ENCODE measurements at regions not wholly inside any gene's neighbourhood (a gene's known extent, or its start where the extent isn't known, plus 50 kb on each side); places are given as distances from the start of the nearest gene placed in this dataset.

DNA sequence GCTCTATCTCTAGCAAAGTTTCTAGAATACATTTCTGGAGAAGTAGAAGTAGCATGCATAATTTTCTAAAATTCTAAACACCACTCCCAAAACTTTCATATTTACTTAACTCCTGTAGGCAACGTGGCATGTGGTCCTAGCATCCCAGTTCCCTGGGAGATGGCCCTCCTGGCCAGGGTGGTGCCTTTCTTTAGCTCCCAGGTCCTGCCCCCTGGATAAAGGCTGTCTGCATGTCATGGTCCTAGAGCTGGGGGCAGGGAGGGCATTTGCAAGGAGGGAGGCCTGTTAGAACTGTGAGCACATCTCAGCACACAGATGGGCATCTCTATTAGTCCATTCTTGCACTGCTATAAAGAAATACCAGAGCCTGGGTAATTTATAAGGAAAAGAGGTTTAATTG, 485.6 kb upstream of the SULF2 start:
- Histone ChIP-seq H4K20me1 (ENCODE audit: insufficient read depth, low read length, poor library complexity, severe bottlenecking) (no peaks in the 10 kb centered on the region), H3K4me1 (ENCODE audit: insufficient read depth, low read length, poor library complexity, severe bottlenecking) (no peaks in the 10 kb centered on the region), H3K9me2 (replicated peaks; ENCODE audit: low read depth, low read length) (no peaks in the 10 kb centered on the region), H3F3A (ENCODE audit: low read depth) (no peaks in the 10 kb centered on the region), H3K4me3 (ENCODE audit: low read length, poor library complexity, severe bottlenecking) (no peak overlapping the region), H3K27me3 (ENCODE audit: insufficient read depth, low read length, poor library complexity, severe bottlenecking) (no peaks in the 10 kb centered on the region), H3K9me3 (ENCODE audit: insufficient read depth, low read depth, low read length) (no peaks in the 10 kb centered on the region), H3K79me2 (ENCODE audit: insufficient read depth, low read length) (no peaks in the 10 kb centered on the region), H3K36me3 (ENCODE audit: insufficient read depth, low read length) (no peaks in the 10 kb centered on the region), H3K4me2 (ENCODE audit: low read depth, low read length, poor library complexity, severe bottlenecking) (no peak overlapping the region), H3K9ac (ENCODE audit: low read depth, low read length, poor library complexity, severe bottlenecking) (no peak overlapping the region), H2AFZ (ENCODE audit: low read length) (no peak overlapping the region)
- TF ChIP-seq, protein P1, sequence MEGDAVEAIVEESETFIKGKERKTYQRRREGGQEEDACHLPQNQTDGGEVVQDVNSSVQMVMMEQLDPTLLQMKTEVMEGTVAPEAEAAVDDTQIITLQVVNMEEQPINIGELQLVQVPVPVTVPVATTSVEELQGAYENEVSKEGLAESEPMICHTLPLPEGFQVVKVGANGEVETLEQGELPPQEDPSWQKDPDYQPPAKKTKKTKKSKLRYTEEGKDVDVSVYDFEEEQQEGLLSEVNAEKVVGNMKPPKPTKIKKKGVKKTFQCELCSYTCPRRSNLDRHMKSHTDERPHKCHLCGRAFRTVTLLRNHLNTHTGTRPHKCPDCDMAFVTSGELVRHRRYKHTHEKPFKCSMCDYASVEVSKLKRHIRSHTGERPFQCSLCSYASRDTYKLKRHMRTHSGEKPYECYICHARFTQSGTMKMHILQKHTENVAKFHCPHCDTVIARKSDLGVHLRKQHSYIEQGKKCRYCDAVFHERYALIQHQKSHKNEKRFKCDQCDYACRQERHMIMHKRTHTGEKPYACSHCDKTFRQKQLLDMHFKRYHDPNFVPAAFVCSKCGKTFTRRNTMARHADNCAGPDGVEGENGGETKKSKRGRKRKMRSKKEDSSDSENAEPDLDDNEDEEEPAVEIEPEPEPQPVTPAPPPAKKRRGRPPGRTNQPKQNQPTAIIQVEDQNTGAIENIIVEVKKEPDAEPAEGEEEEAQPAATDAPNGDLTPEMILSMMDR (conservative IDR thresholded peaks at IDR 0.05; ENCODE audit: low read length): no peak
- no peak for TF ChIP-seq EZH2phosphoT487 (IDR thresholded peaks at IDR 0.05; ENCODE audit: borderline replicate concordance)

DNA sequence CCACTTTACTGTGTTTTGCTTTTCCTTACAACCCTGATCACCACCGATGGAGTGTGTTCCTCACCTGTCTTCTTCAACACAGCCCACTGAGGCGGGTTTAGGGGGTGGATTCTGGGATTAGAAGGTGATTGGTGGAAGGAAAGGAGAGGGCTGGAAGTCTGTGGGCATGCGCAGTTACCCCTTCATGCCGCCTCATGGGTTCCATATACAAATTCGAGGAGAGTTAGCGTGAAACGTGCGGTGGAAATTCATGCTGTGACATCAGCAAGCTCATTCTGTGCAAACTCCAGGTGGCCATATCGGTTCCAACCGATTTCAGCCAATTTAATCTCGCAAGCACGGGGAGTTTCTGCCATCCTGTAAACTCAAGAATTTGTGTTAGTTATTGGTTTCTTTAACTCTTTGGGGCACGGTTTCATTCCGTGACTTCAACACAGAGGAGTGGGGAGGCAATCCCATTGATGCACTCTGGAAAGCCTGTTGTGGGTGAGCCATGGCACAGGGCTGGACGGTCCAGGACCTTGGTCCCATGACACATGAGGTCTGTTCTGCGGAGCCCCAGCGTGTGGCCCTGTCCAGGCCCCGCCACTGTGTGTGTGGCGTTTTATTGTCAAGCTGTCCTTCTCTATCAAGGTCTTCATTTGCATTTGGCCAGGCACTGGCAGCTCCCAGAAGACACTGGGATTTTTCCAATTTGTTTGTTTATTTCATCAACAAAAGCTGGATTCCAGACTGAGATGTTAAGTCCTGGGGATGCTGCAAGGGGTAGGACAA, 482.8 kb upstream of the SULF2 start:
- Histone ChIP-seq H3K4me1 (ENCODE audit: insufficient read depth, low read length, poor library complexity, severe bottlenecking) (no peaks in the 10 kb centered on the region), H3K9me2 (replicated peaks; ENCODE audit: low read depth, low read length) (no peaks in the 10 kb centered on the region), H3K9ac (ENCODE audit: low read depth, low read length, poor library complexity, severe bottlenecking) (no peak overlapping the region), H3K9me3 (ENCODE audit: insufficient read depth, low read depth, low read length) (no peaks in the 10 kb centered on the region; the same call in 1 of the 2 replicates), H3K4me2 (ENCODE audit: low read depth, low read length, poor library complexity, severe bottlenecking) (no peak overlapping the region), H3K79me2 (ENCODE audit: insufficient read depth, low read length) (no peaks in the 10 kb centered on the region), H3K27me3 (ENCODE audit: insufficient read depth, low read length, poor library complexity, severe bottlenecking) (no peaks in the 10 kb centered on the region), H4K20me1 (ENCODE audit: insufficient read depth, low read length, poor library complexity, severe bottlenecking) (no peaks in the 10 kb centered on the region), H3K36me3 (ENCODE audit: insufficient read depth, low read length) (no peaks in the 10 kb centered on the region), H3K4me3 (ENCODE audit: low read length, poor library complexity, severe bottlenecking) (no peak overlapping the region), H3F3A (ENCODE audit: low read depth) (no peaks in the 10 kb centered on the region), H2AFZ (ENCODE audit: low read length) (no peak overlapping the region)
- no peak for TF ChIP-seq EZH2phosphoT487 (IDR thresholded peaks at IDR 0.05; ENCODE audit: borderline replicate concordance)

DNA sequence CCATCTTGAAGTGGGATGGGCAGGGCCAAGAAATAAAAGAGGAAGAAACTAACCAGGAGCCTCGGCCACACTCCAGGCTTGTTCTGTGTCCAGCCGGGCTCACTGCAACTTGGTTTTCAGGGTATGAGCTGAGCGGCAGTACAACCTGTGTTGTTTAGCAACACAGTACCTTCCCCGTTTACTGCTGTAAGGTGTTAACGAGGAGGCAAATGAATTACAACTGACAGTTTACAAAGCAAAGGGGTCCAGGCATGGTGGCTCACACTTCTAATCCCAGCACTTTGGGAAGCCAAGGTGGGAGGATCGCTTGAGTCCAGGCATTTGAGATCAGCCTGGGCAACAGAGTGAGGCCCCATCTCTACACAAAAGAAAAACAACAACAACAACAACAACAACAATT, 481.3 kb upstream of the SULF2 start:
- Histone ChIP-seq H4K20me1 (ENCODE audit: insufficient read depth, low read length, poor library complexity, severe bottlenecking) (no peaks in the 10 kb centered on the region), H3F3A (ENCODE audit: low read depth) (no peaks in the 10 kb centered on the region), H3K9ac (ENCODE audit: low read depth, low read length, poor library complexity, severe bottlenecking) (no peak overlapping the region), H3K36me3 (ENCODE audit: insufficient read depth, low read length) (no peaks in the 10 kb centered on the region), H2AFZ (ENCODE audit: low read length) (no peak overlapping the region), H3K9me3 (ENCODE audit: insufficient read depth, low read depth, low read length) (no peaks in the 10 kb centered on the region; the same call in 1 of the 2 replicates), H3K4me3 (ENCODE audit: low read length, poor library complexity, severe bottlenecking) (no peak overlapping the region), H3K79me2 (ENCODE audit: insufficient read depth, low read length) (no peaks in the 10 kb centered on the region), H3K4me2 (ENCODE audit: low read depth, low read length, poor library complexity, severe bottlenecking) (no peak overlapping the region), H3K27me3 (ENCODE audit: insufficient read depth, low read length, poor library complexity, severe bottlenecking) (no peaks in the 10 kb centered on the region), H3K9me2 (replicated peaks; ENCODE audit: low read depth, low read length) (no peaks in the 10 kb centered on the region), H3K4me1 (ENCODE audit: insufficient read depth, low read length, poor library complexity, severe bottlenecking) (no peaks in the 10 kb centered on the region)
- TF ChIP-seq EZH2phosphoT487 (IDR thresholded peaks at IDR 0.05; ENCODE audit: borderline replicate concordance): no peak
- TF ChIP-seq, protein P1 (conservative IDR thresholded peaks at IDR 0.05; ENCODE audit: low read length): no peak

DNA sequence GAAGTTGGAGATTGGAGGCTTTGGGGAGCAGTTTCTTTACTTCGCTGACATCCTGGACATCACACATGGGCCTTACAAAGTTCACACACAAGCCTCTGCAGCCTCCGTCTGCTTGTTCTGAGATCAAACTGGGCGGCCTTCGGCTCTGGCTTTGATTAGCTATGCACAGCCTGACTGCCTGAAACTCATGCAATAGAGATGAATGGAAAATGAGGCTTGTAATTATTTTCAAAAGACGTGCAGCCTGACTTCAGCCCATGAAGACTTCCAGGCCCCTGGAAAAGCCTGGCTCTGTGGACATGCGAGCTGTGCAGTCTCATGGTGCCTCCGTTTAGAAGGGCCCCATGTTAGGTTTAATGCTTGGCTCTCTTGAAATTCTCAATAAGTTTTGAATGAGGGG, 480.5 kb upstream of the SULF2 start:
- no peaks in the 10 kb centered on the region for H3K36me3 ChIP-seq (ENCODE audit: insufficient read depth, low read length)
- no peak overlapping the region for H2AFZ ChIP-seq (ENCODE audit: low read length)
- H3K4me3 ChIP-seq (ENCODE audit: low read length, poor library complexity, severe bottlenecking): no peak overlapping the region
- no peak for TF ChIP-seq EZH2phosphoT487 (IDR thresholded peaks at IDR 0.05; ENCODE audit: borderline replicate concordance)
- TF ChIP-seq, protein P1 (conservative IDR thresholded peaks at IDR 0.05; ENCODE audit: low read length): no peak
- H3K4me2 ChIP-seq (ENCODE audit: low read depth, low read length, poor library complexity, severe bottlenecking): no peak overlapping the region
- no peaks in the 10 kb centered on the region for H3F3A ChIP-seq (ENCODE audit: low read depth)
- no peaks in the 10 kb centered on the region; the same call in 1 of the 2 replicates for H3K9me3 ChIP-seq (ENCODE audit: insufficient read depth, low read depth, low read length)
- H3K9me2 ChIP-seq (replicated peaks; ENCODE audit: low read depth, low read length): no peaks in the 10 kb centered on the region
- no peaks in the 10 kb centered on the region for H3K79me2 ChIP-seq (ENCODE audit: insufficient read depth, low read length)
- H3K9ac ChIP-seq (ENCODE audit: low read depth, low read length, poor library complexity, severe bottlenecking): no peak overlapping the region
- H3K27me3 ChIP-seq (ENCODE audit: insufficient read depth, low read length, poor library complexity, severe bottlenecking): no peaks in the 10 kb centered on the region
- H3K4me1 ChIP-seq (ENCODE audit: insufficient read depth, low read length, poor library complexity, severe bottlenecking): no peaks in the 10 kb centered on the region
- no peaks in the 10 kb centered on the region for H4K20me1 ChIP-seq (ENCODE audit: insufficient read depth, low read length, poor library complexity, severe bottlenecking)
